ENCODE measurements at regions not wholly inside any gene's neighbourhood (a gene's known extent, or its start where the extent isn't known, plus 50 kb on each side); places are given as distances from the start of the nearest gene placed in this dataset.

GRCh38 chr9:113646946-113647914 is 183.7 kb downstream of the RGS3 start:
- Mint-ChIP-seq H3K36me3 (no peaks in the 10 kb centered on the region), H3K4me3 (no peak overlapping the region), H3K27me3 (peaks cover 2% of the 10 kb centered on the region), H3K9me3 (peaks cover 0 to 2% (median 2%) of the 10 kb centered on the region in 3 donors), H3K4me1 (peaks cover 0 to 3% (median 0%) of the 10 kb centered on the region in 3 donors), H3K27ac (peak overlapping the region in 1 of 3 donors; percentile 62)

GRCh38 chr9:113648048-113648447 is 184.5 kb downstream of the RGS3 start:
- Mint-ChIP-seq H3K4me1 (peaks cover 0 to 3% (median 0%) of the 10 kb centered on the region in 3 donors), H3K27ac (peak overlapping the region in 1 of 3 donors; percentile 62), H3K27me3 (peaks cover 2% of the 10 kb centered on the region), H3K36me3 (no peaks in the 10 kb centered on the region), H3K9me3 (peaks cover 0 to 2% (median 0%) of the 10 kb centered on the region in 3 donors), H3K4me3 (no peak overlapping the region)

- H3K4me1 Mint-ChIP-seq = peaks cover 0 to 3% (median 0%) of the 10 kb centered on the region in 3 donors
- H3K27me3 Mint-ChIP-seq = peaks cover 2% of the 10 kb centered on the region
- no peaks in the 10 kb centered on the region for H3K36me3 Mint-ChIP-seq
These were observed 185.1 kb downstream of the RGS3 start for GRCh38 chr9:113648586-113648985.

GRCh38 chr9:113649054-113649453 is 185.5 kb downstream of the RGS3 start:
- Mint-ChIP-seq H3K27me3 (peaks cover 2% of the 10 kb centered on the region), H3K36me3 (no peaks in the 10 kb centered on the region), H3K4me3 (no peak overlapping the region), H3K9me3 (peaks cover 0 to 2% (median 0%) of the 10 kb centered on the region in 3 donors), H3K27ac (no peak overlapping the region), H3K4me1 (peaks cover 0 to 3% (median 0%) of the 10 kb centered on the region in 3 donors)

More at GRCh38 chr9:113648586-113648985, 185.1 kb downstream of the RGS3 start:
- Mint-ChIP-seq H3K4me3 (no peak overlapping the region), H3K27ac (no peak overlapping the region), H3K9me3 (peaks cover 0 to 2% (median 0%) of the 10 kb centered on the region in 3 donors)

GRCh38 chr9:113649855-113650206 is 186.3 kb downstream of the RGS3 start:
- Mint-ChIP-seq H3K4me3 (no peak overlapping the region), H3K4me1 (no peaks in the 10 kb centered on the region), H3K27ac (peak overlapping the region in 1 of 3 donors; percentile 55), H3K27me3 (peaks cover 2% of the 10 kb centered on the region), H3K36me3 (no peaks in the 10 kb centered on the region), H3K9me3 (peaks cover 0 to 2% (median 0%) of the 10 kb centered on the region in 3 donors)

- H3K4me3 Mint-ChIP-seq = no peak overlapping the region
- peaks cover 2% of the 10 kb centered on the region for H3K27me3 Mint-ChIP-seq
- H3K9me3 Mint-ChIP-seq = peaks cover 0 to 2% (median 0%) of the 10 kb centered on the region in 3 donors
- peak overlapping the region in 1 of 3 donors; percentile 55 for H3K27ac Mint-ChIP-seq
- no peaks in the 10 kb centered on the region for H3K36me3 Mint-ChIP-seq
- H3K4me1 Mint-ChIP-seq = peaks cover 0 to 2% (median 0%) of the 10 kb centered on the region in 3 donors
These were observed 186.9 kb downstream of the RGS3 start for GRCh38 chr9:113650207-113651131.

- Mint-ChIP-seq H3K9me3 (peaks cover 0 to 2% (median 0%) of the 10 kb centered on the region in 3 donors), H3K27me3 (no peaks in the 10 kb centered on the region), H3K4me1 (peaks cover 0 to 2% (median 0%) of the 10 kb centered on the region in 3 donors)
These were observed 188.4 kb downstream of the RGS3 start for GRCh38 chr9:113651896-113652295.

GRCh38 chr9:113652355-113653152 is 189.0 kb downstream of the RGS3 start:
- peaks cover 0 to 4% (median 0%) of the 10 kb centered on the region in 3 donors for H3K4me1 Mint-ChIP-seq
- H3K4me3 Mint-ChIP-seq = no peak overlapping the region
- H3K9me3 Mint-ChIP-seq = peaks cover 0 to 2% (median 0%) of the 10 kb centered on the region in 3 donors
- no peak overlapping the region for H3K27ac Mint-ChIP-seq
- H3K36me3 Mint-ChIP-seq = no peaks in the 10 kb centered on the region
- no peaks in the 10 kb centered on the region for H3K27me3 Mint-ChIP-seq

More at GRCh38 chr9:113651896-113652295, 188.4 kb downstream of the RGS3 start:
- no peak overlapping the region for H3K27ac Mint-ChIP-seq
- no peak overlapping the region for H3K4me3 Mint-ChIP-seq
- no peaks in the 10 kb centered on the region for H3K36me3 Mint-ChIP-seq

- H3K27ac Mint-ChIP-seq = no peak overlapping the region
- H3K4me3 Mint-ChIP-seq = no peak overlapping the region
- peaks cover 5% of the 10 kb centered on the region for H3K27me3 Mint-ChIP-seq
- peaks cover 0 to 7% (median 1%) of the 10 kb centered on the region in 3 donors for H3K4me1 Mint-ChIP-seq
- no peaks in the 10 kb centered on the region for H3K36me3 Mint-ChIP-seq
- peaks cover 0 to 2% (median 0%) of the 10 kb centered on the region in 3 donors for H3K9me3 Mint-ChIP-seq
These were observed 190.4 kb downstream of the RGS3 start for GRCh38 chr9:113653746-113654604.

GRCh38 chr9:113654605-113655428 is 191.3 kb downstream of the RGS3 start:
- peaks cover 0 to 7% (median 1%) of the 10 kb centered on the region in 3 donors for H3K4me1 Mint-ChIP-seq
- peaks cover 0 to 2% (median 0%) of the 10 kb centered on the region in 3 donors for H3K9me3 Mint-ChIP-seq
- peaks cover 10% of the 10 kb centered on the region for H3K27me3 Mint-ChIP-seq
- H3K36me3 Mint-ChIP-seq = no peaks in the 10 kb centered on the region
- no peak overlapping the region for H3K4me3 Mint-ChIP-seq
- H3K27ac Mint-ChIP-seq = no peak overlapping the region

GRCh38 chr9:113656771-113657670 is 193.5 kb downstream of the RGS3 start:
- no peaks in the 10 kb centered on the region for H3K9me3 Mint-ChIP-seq
- no peak overlapping the region for H3K4me3 Mint-ChIP-seq

More at GRCh38 chr9:113656771-113657670, 193.5 kb downstream of the RGS3 start:
- Mint-ChIP-seq H3K36me3 (no peaks in the 10 kb centered on the region), H3K27ac (no peak overlapping the region), H3K4me1 (peaks cover 0 to 7% (median 1%) of the 10 kb centered on the region in 3 donors), H3K27me3 (peaks cover 20% of the 10 kb centered on the region)
